ENCODE measurements at regions not wholly inside any gene's neighbourhood (a gene's known extent, or its start where the extent isn't known, plus 50 kb on each side); places are given as distances from the start of the nearest gene placed in this dataset.
A peak's percentile ranks its signal among the peaks of the same experiment; 100 is the strongest.

- DNase-seq (ENCODE audit: low spot score), result no peak
Observed at GRCh38 chrY:13167698-13168097, 263.0 kb downstream of the DDX3Y start.

DNA sequence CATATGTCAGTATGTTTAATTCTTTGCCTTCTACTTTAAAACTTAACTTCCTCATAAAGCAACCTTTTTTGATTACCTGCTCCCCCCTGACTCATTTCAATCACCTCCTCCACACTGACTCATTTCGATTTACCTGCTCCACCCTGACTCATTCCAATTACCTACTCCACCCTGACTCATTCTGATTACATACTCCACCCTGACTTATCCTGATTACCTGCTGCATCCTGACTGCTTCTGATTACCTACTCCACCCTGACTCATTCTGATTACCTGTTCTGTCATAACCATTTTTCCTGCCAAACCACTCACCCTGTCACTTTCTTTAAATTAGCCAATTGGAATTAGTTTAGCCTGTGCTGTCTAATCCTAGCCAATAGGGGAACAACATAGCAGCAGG is 263.6 kb downstream of the DDX3Y start:
- peak; percentile 9 for DNase-seq (ENCODE audit: low spot score)

Measured in putamen (tissue), 1 donor.